ENCODE measurements at regions not wholly inside any gene's neighbourhood (a gene's known extent, or its start where the extent isn't known, plus 50 kb on each side); places are given as distances from the start of the nearest gene placed in this dataset.

- TF ChIP-seq CTCF (conservative IDR thresholded peaks at IDR 0.05; ENCODE audit: low read length), result no peak
- no peak overlapping the region for H3K4me3 ChIP-seq (ENCODE audit: low read length)
- no peak for DNase-seq (ENCODE audit: low read depth)
Measured at GRCh38 chr2:23298551-23298950, 86.4 kb upstream of the KLHL29 start.

GRCh38 chr2:23299476-23300195 is 85.3 kb upstream of the KLHL29 start:
- H3K4me3 ChIP-seq (ENCODE audit: low read length), result no peak overlapping the region
- no peak for TF ChIP-seq CTCF (conservative IDR thresholded peaks at IDR 0.05; ENCODE audit: low read length)
- DNase-seq (ENCODE audit: low read depth), result no peak

- no peak for DNase-seq (ENCODE audit: low read depth)
- H3K4me3 ChIP-seq (ENCODE audit: low read length), result no peak overlapping the region
- TF ChIP-seq CTCF (conservative IDR thresholded peaks at IDR 0.05; ENCODE audit: low read length), result no peak
Measured at GRCh38 chr2:23301136-23301535, 83.8 kb upstream of the KLHL29 start.

- no peak for TF ChIP-seq CTCF (conservative IDR thresholded peaks at IDR 0.05; ENCODE audit: low read length)
- DNase-seq (ENCODE audit: low read depth), result no peak
Measured at GRCh38 chr2:23302591-23302990, 82.4 kb upstream of the KLHL29 start.

GRCh38 chr2:23306401-23306800 is 78.6 kb upstream of the KLHL29 start:
- TF ChIP-seq CTCF (conservative IDR thresholded peaks at IDR 0.05; ENCODE audit: low read length), result no peak
- no peak overlapping the region for H3K4me3 ChIP-seq (ENCODE audit: low read length)
- no peak for DNase-seq (ENCODE audit: low read depth)

More at GRCh38 chr2:23302591-23302990, 82.4 kb upstream of the KLHL29 start:
- no peak overlapping the region for H3K4me3 ChIP-seq (ENCODE audit: low read length)

- no peak overlapping the region for H3K4me3 ChIP-seq (ENCODE audit: low read length)
- no peak for DNase-seq (ENCODE audit: low read depth)
- TF ChIP-seq CTCF (conservative IDR thresholded peaks at IDR 0.05; ENCODE audit: low read length), result no peak
Measured at GRCh38 chr2:23311186-23311585, 73.8 kb upstream of the KLHL29 start.

GRCh38 chr2:23312996-23313606 is 71.9 kb upstream of the KLHL29 start:
- peak; percentile 57 for TF ChIP-seq CTCF (conservative IDR thresholded peaks at IDR 0.05; ENCODE audit: low read length)
- H3K4me3 ChIP-seq (ENCODE audit: low read length), result no peak overlapping the region
- no peak for DNase-seq (ENCODE audit: low read depth)

All from AG10803 (cell line).